ENCODE measurements at regions not wholly inside any gene's neighbourhood (a gene's known extent, or its start where the extent isn't known, plus 50 kb on each side); places are given as distances from the start of the nearest gene placed in this dataset.

DNA sequence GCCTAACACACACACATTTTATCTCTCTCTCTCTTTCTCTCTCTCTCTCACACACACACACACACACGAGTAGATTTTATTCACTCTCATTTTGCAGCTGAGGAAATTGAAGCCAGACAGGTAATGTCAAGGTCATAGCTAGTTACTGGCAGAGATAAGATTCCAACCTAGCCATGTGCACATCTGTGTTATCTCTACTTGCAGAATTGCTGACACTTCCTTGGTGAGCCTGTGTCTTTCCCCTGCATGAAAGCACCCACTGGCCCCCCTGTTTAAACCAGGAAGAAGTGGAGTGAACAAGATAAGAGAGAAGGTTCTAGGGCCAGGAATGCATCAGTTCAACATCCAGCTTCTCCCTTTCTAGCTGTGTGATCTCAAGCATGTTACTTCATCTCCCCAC is 423.7 kb downstream of the TXNL1 start:
- TF ChIP-seq CTCF (IDR thresholded peaks at IDR 0.05) (no peak), POLR2A (IDR thresholded peaks at IDR 0.05) (no peak)
- whole genome bisulfite sequencing, 4 donors: 16 to 54% (median 28%) methylated on average over 1 of the region's 1 CpG
- H3K4me3 ChIP-seq: no peak overlapping the region
- no peaks in the 10 kb centered on the region for H3K36me3 ChIP-seq
- intact Hi-C loops (cut with DNase I): loop anchor here in 1 of 10 donors (10.0 kb wide), 1 partner anchor 100 kb away; no protein-coding TSS in a partner anchor
- no peak for DNase-seq
- ATAC-seq: no peak
- no peaks in the 10 kb centered on the region for H3K9me3 ChIP-seq
- no peak overlapping the region for H3K27ac ChIP-seq
- H3K4me1 ChIP-seq: peaks cover 0 to 20% (median 5%) of the 10 kb centered on the region in 12 donors
- no peaks in the 10 kb centered on the region for H3K27me3 ChIP-seq

GRCh38 chr18:56210520-56210919 is 427.9 kb downstream of the TXNL1 start:
- 61 to 77% (median 71%) methylated on average over 3 of the region's 3 CpGs for WGBS, 4 donors
- ATAC-seq: peak in 1 of 4 donors; percentile 54
- Histone ChIP-seq H3K36me3 (no peaks in the 10 kb centered on the region), H3K4me3 (no peak overlapping the region), H3K27ac (no peak overlapping the region), H3K27me3 (no peaks in the 10 kb centered on the region), H3K4me1 (peaks cover 0 to 20% (median 5%) of the 10 kb centered on the region in 12 donors), H3K9me3 (no peaks in the 10 kb centered on the region)
- peak in 1 of 5 donors; percentile 15 for DNase-seq
- intact Hi-C loops (cut with DNase I): loop anchor here in 1 of 10 donors (10.0 kb wide), 1 partner anchor 104 kb away; no protein-coding TSS in a partner anchor
- TF ChIP-seq CTCF (IDR thresholded peaks at IDR 0.05) (no peak), POLR2A (IDR thresholded peaks at IDR 0.05) (no peak)

GRCh38 chr18:56207989-56208388 is 430.4 kb downstream of the TXNL1 start:
- Histone ChIP-seq H3K27ac (no peak overlapping the region), H3K9me3 (peaks cover 0 to 25% (median 8%) of the 10 kb centered on the region in 12 donors), H3K4me3 (no peak overlapping the region), H3K36me3 (no peaks in the 10 kb centered on the region), H3K27me3 (no peaks in the 10 kb centered on the region), H3K4me1 (peaks cover 0 to 20% (median 4%) of the 10 kb centered on the region in 12 donors)
- DNase-seq (no peak), ATAC-seq (no peak)
- WGBS, 4 donors: 91 to 97% (median 95%) methylated on average over 6 of the region's 6 CpGs
- TF ChIP-seq CTCF (IDR thresholded peaks at IDR 0.05): no peak
- no peak for TF ChIP-seq POLR2A (IDR thresholded peaks at IDR 0.05)
- intact Hi-C loops (cut with DNase I): loop anchor here in 1 of 10 donors (10.0 kb wide), 1 partner anchor 237 kb away; no protein-coding TSS in a partner anchor

DNA sequence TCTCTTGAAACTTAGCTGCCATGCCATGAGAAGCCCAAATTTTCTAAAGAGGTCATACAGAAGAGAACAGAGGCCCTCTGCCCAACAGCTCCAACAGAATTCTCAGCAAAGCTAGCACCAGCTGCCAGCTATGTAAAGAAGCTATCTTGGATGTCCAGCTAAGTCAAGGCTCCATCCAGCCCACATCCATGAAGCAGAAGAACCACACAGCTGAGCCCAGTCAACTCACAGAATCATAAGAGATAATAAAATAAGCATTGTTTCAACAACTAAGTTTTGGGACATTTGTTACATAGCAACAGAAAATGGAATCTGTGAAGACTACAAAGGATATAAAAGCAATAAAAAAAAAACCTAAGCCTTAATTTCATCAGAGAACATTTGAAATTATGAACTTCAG is 434.3 kb downstream of the TXNL1 start:
- Histone ChIP-seq H3K9me3 (peaks cover 0 to 25% (median 8%) of the 10 kb centered on the region in 12 donors), H3K27me3 (no peaks in the 10 kb centered on the region), H3K4me1 (peaks cover 0 to 40% (median 23%) of the 10 kb centered on the region in 12 donors), H3K27ac (no peak overlapping the region), H3K36me3 (no peaks in the 10 kb centered on the region), H3K4me3 (no peak overlapping the region)
- ATAC-seq (no peak), DNase-seq (no peak)
- TF ChIP-seq POLR2A (IDR thresholded peaks at IDR 0.05) (no peak), CTCF (IDR thresholded peaks at IDR 0.05) (no peak)
- intact Hi-C loops (cut with DNase I): loop anchor here in 1 of 10 donors (5.0 to 10.0 kb wide), 2 partner anchors 42 to 241 kb away; no protein-coding TSS in a partner anchor
